ENCODE measurements at regions not wholly inside any gene's neighbourhood (a gene's known extent, or its start where the extent isn't known, plus 50 kb on each side); places are given as distances from the start of the nearest gene placed in this dataset.

DNA sequence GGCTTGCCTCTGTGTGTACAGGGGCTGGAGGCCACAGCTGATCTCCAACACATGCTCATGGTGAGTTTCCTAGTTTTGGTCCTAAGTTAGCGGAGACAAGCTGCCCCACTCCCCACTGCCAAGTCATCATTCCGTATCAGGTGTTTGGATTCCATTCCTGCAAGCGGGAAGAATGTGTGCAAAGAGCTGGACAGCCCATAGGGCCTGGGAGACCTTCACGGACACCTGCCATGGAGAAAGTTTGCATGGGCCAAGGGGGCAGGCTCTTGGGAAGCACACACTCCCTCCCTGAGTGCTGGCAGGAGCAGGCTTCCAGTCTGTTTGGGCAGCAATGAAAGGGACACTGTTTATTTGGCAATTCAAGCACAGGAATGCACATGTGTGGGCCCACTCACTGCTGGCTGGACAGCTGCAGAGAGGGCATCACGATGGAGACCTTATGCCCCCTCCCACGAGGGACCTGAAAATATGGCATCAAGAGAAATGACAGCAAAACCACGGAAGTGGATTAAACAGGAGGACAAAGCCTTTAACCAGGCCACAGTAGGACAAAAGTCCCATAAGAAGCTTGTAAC is 149.7 kb downstream of the KLF13 start:
- TF ChIP-seq EZH2phosphoT487 (IDR thresholded peaks at IDR 0.05; ENCODE audit: insufficient read depth, low read depth) (no peak), EZH2 (IDR thresholded peaks at IDR 0.05; ENCODE audit: insufficient read depth, poor library complexity, severe bottlenecking) (no peak)

Data from GM23248 (cell line).